ENCODE measurements at regions not wholly inside any gene's neighbourhood (a gene's known extent, or its start where the extent isn't known, plus 50 kb on each side); places are given as distances from the start of the nearest gene placed in this dataset.

- Mint-ChIP-seq H3K27ac (no peak overlapping the region), H3K4me3 (no peak overlapping the region), H3K4me1 (peaks cover 11% of the 10 kb centered on the region), H3K36me3 (no peaks in the 10 kb centered on the region), H3K27me3 (peaks cover 36% of the 10 kb centered on the region), H3K9me3 (no peaks in the 10 kb centered on the region)
- no peak for ATAC-seq
Measured at GRCh38 chr17:73987845-73988509, 215.5 kb upstream of the RPL38 start.

GRCh38 chr17:73989671-73990070, 213.8 kb upstream of the RPL38 start:
- no peaks in the 10 kb centered on the region for H3K9me3 Mint-ChIP-seq
- peaks cover 7% of the 10 kb centered on the region for H3K4me1 Mint-ChIP-seq
- H3K27me3 Mint-ChIP-seq = peaks cover 30% of the 10 kb centered on the region
- no peak for ATAC-seq
- H3K27ac Mint-ChIP-seq = no peak overlapping the region
- no peaks in the 10 kb centered on the region for H3K36me3 Mint-ChIP-seq
- no peak overlapping the region for H3K4me3 Mint-ChIP-seq

GRCh38 chr17:73990290-73990689, 213.2 kb upstream of the RPL38 start:
- Mint-ChIP-seq H3K4me1 (peaks cover 1% of the 10 kb centered on the region), H3K27ac (no peak overlapping the region)
- no peak for ATAC-seq

GRCh38 chr17:73991260-73991659, 212.2 kb upstream of the RPL38 start:
- H3K4me3 Mint-ChIP-seq = no peak overlapping the region
- no peak for ATAC-seq
- no peaks in the 10 kb centered on the region for H3K9me3 Mint-ChIP-seq
- peaks cover 19% of the 10 kb centered on the region for H3K27me3 Mint-ChIP-seq
- H3K27ac Mint-ChIP-seq = no peak overlapping the region
- H3K36me3 Mint-ChIP-seq = no peaks in the 10 kb centered on the region
- no peaks in the 10 kb centered on the region for H3K4me1 Mint-ChIP-seq

More at GRCh38 chr17:73990290-73990689, 213.2 kb upstream of the RPL38 start:
- no peaks in the 10 kb centered on the region for H3K9me3 Mint-ChIP-seq
- no peaks in the 10 kb centered on the region for H3K36me3 Mint-ChIP-seq
- peaks cover 24% of the 10 kb centered on the region for H3K27me3 Mint-ChIP-seq
- no peak overlapping the region for H3K4me3 Mint-ChIP-seq

- no peaks in the 10 kb centered on the region for H3K36me3 Mint-ChIP-seq
- ATAC-seq = no peak
- H3K27ac Mint-ChIP-seq = no peak overlapping the region
- H3K4me3 Mint-ChIP-seq = no peak overlapping the region
- H3K4me1 Mint-ChIP-seq = peaks cover 8% of the 10 kb centered on the region
- H3K9me3 Mint-ChIP-seq = no peaks in the 10 kb centered on the region
- H3K27me3 Mint-ChIP-seq = peaks cover 37% of the 10 kb centered on the region
Measured at GRCh38 chr17:73994946-73995345, 208.5 kb upstream of the RPL38 start.

- no peak for ATAC-seq
- Mint-ChIP-seq H3K4me1 (peaks cover 8% of the 10 kb centered on the region), H3K27me3 (peaks cover 35% of the 10 kb centered on the region), H3K36me3 (no peaks in the 10 kb centered on the region), H3K27ac (no peak overlapping the region), H3K4me3 (no peak overlapping the region), H3K9me3 (no peaks in the 10 kb centered on the region)
Measured at GRCh38 chr17:73997059-73997458, 206.4 kb upstream of the RPL38 start.

- Mint-ChIP-seq H3K4me3 (no peak overlapping the region), H3K9me3 (no peaks in the 10 kb centered on the region), H3K27me3 (peaks cover 24% of the 10 kb centered on the region), H3K36me3 (no peaks in the 10 kb centered on the region), H3K4me1 (peaks cover 8% of the 10 kb centered on the region), H3K27ac (no peak overlapping the region)
- no peak for ATAC-seq
Measured at GRCh38 chr17:73998249-73998648, 205.2 kb upstream of the RPL38 start.

- Mint-ChIP-seq H3K4me1 (peaks cover 8% of the 10 kb centered on the region), H3K27ac (no peak overlapping the region), H3K27me3 (peaks cover 24% of the 10 kb centered on the region), H3K36me3 (no peaks in the 10 kb centered on the region), H3K4me3 (no peak overlapping the region), H3K9me3 (no peaks in the 10 kb centered on the region)
- peak; percentile 82 for ATAC-seq
Measured at GRCh38 chr17:73998653-73999645, 204.5 kb upstream of the RPL38 start.

GRCh38 chr17:74001145-74001544, 202.3 kb upstream of the RPL38 start:
- Mint-ChIP-seq H3K4me3 (no peak overlapping the region), H3K4me1 (peaks cover 8% of the 10 kb centered on the region), H3K36me3 (no peaks in the 10 kb centered on the region), H3K27me3 (peaks cover 46% of the 10 kb centered on the region), H3K9me3 (no peaks in the 10 kb centered on the region), H3K27ac (no peak overlapping the region)
- no peak for ATAC-seq

- no peaks in the 10 kb centered on the region for H3K9me3 Mint-ChIP-seq
- H3K4me3 Mint-ChIP-seq = no peak overlapping the region
- H3K27ac Mint-ChIP-seq = no peak overlapping the region
Measured at GRCh38 chr17:74002241-74002640, 201.2 kb upstream of the RPL38 start.

GRCh38 chr17:74004056-74004455, 199.4 kb upstream of the RPL38 start:
- no peak overlapping the region for H3K4me3 Mint-ChIP-seq
- H3K4me1 Mint-ChIP-seq = peaks cover 2% of the 10 kb centered on the region
- H3K27me3 Mint-ChIP-seq = peaks cover 59% of the 10 kb centered on the region
- no peak for ATAC-seq
- no peak overlapping the region for H3K27ac Mint-ChIP-seq
- no peaks in the 10 kb centered on the region for H3K36me3 Mint-ChIP-seq
- no peaks in the 10 kb centered on the region for H3K9me3 Mint-ChIP-seq

More at GRCh38 chr17:74002241-74002640, 201.2 kb upstream of the RPL38 start:
- Mint-ChIP-seq H3K36me3 (no peaks in the 10 kb centered on the region), H3K27me3 (peaks cover 55% of the 10 kb centered on the region), H3K4me1 (peaks cover 8% of the 10 kb centered on the region)
- ATAC-seq = no peak

GRCh38 chr17:74005790-74006189, 197.7 kb upstream of the RPL38 start:
- Mint-ChIP-seq H3K4me1 (no peaks in the 10 kb centered on the region), H3K27me3 (peaks cover 72% of the 10 kb centered on the region), H3K36me3 (no peaks in the 10 kb centered on the region), H3K9me3 (no peaks in the 10 kb centered on the region), H3K4me3 (no peak overlapping the region), H3K27ac (no peak overlapping the region)
- ATAC-seq = no peak

- Mint-ChIP-seq H3K27me3 (peaks cover 76% of the 10 kb centered on the region), H3K4me1 (no peaks in the 10 kb centered on the region), H3K36me3 (no peaks in the 10 kb centered on the region), H3K9me3 (no peaks in the 10 kb centered on the region), H3K27ac (no peak overlapping the region), H3K4me3 (no peak overlapping the region)
- ATAC-seq = no peak
Measured at GRCh38 chr17:74006371-74006770, 197.1 kb upstream of the RPL38 start.

GRCh38 chr17:74008196-74008595, 195.3 kb upstream of the RPL38 start:
- Mint-ChIP-seq H3K27ac (no peak overlapping the region), H3K27me3 (peaks cover 90% of the 10 kb centered on the region), H3K36me3 (no peaks in the 10 kb centered on the region), H3K4me1 (no peaks in the 10 kb centered on the region), H3K9me3 (no peaks in the 10 kb centered on the region), H3K4me3 (no peak overlapping the region)
- no peak for ATAC-seq

GRCh38 chr17:74009056-74009625, 194.3 kb upstream of the RPL38 start:
- ATAC-seq = no peak
- H3K9me3 Mint-ChIP-seq = no peaks in the 10 kb centered on the region
- no peaks in the 10 kb centered on the region for H3K4me1 Mint-ChIP-seq
- no peaks in the 10 kb centered on the region for H3K36me3 Mint-ChIP-seq
- H3K27ac Mint-ChIP-seq = no peak overlapping the region
- no peak overlapping the region for H3K4me3 Mint-ChIP-seq
- peaks cover 92% of the 10 kb centered on the region for H3K27me3 Mint-ChIP-seq
